HG03457 (cell line): ENCODE measurements at regions not wholly inside any gene's neighbourhood (a gene's known extent, or its start where the extent isn't known, plus 50 kb on each side); places are given as distances from the start of the nearest gene placed in this dataset.
"Not testable (repeated sequence)": the region's sequence is repeated elsewhere in the genome, so short reads cannot be mapped to it uniquely, and the experiment has no call there.

ENCODE experiments used
- ATAC-seq: cut with Tn5 transposase; IDR thresholded peaks from one replicate; pipeline ENCODE4 v1.9.1; 2021; ENCODE audit warnings: moderate number of reproducible peaks; ENCODE audit not compliant: unreplicated experiment

DNA sequence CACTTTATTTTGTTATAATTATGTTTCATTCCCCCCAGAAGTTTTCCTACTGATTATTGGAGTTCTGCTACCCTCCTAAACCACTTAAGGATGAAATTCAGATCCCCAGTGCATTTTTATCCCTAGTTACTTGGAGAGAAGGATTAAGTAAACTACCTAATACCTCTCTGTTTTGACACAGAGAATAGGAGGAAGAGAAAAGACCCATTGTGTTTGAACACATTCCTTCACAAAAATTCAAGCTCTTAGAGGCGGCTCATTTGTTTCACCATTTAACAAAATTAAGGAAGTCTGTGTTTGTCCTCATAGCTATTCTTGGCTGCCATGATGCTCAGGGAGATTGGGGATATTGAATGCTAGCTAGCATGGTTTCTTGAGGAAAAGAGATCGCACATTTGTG, 492.6 kb downstream of the EBF1 start:
- no peak for ATAC-seq

- ATAC-seq, result no peak
Observed at GRCh38 chr5:158606233-158606632, 493.5 kb downstream of the EBF1 start.

DNA sequence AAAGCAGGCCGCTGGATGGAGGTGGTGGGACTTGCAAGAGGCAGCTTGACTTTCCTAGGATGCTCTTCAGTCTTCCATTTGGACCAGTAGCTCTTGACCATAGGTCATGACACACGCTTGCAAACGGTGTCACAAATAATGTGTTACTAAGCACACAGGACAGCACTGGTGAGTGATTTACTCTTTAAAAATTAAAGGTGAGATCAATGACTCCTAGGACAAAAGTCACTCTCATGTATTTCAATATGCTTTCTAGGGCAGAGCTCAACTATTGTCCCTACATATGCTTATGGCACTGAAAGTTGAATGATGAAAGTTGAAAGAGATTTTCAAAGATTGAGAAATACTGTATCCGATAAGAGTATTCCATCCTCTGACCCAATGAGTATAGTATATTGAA, 496.7 kb downstream of the EBF1 start:
- no peak for ATAC-seq

DNA sequence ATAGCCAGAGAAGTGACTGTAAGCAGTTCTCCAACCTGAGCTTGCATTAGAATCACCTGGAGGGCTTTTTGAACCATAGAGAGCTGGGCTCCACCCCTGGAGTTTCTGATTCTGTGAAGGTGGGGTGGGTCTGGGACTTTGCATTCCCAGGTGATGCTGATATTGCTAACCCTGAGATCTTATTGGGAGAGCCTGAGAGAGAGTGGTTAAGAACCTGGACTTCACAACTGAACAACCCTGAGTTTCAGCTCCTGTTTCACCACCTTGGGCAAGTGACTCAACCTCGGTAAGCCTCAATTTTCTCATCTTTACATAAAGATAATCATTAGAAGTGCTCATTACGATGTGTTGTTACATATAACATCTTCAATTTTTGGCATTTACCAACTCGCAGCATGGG, 498.6 kb downstream of the EBF1 start:
- no peak for ATAC-seq

DNA sequence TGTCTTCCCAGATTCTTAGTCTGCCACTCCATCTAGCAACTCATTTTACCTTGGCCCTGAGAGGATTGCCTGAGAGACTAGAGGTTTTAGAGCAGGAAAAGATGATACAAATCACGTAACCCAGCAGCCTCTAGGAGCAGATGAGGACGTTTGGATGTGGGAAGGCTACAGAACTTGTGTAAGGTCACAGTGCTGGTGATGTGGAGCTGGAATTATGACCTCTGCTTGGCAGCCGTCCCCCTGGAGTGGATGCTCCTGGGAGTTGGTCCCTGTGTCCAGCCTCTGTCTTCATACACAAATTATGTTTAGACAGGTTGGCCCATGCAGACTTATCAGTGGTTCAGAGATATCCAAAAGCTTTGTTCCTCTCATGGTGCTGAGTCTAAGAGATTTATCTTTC, 499.0 kb downstream of the EBF1 start:
- no peak for ATAC-seq

- no peak for ATAC-seq
Observed at GRCh38 chr5:158599157-158599556, 500.6 kb downstream of the EBF1 start.

- ATAC-seq, result no peak
Observed at GRCh38 chr5:158594595-158595242, 505.0 kb downstream of the EBF1 start.

DNA sequence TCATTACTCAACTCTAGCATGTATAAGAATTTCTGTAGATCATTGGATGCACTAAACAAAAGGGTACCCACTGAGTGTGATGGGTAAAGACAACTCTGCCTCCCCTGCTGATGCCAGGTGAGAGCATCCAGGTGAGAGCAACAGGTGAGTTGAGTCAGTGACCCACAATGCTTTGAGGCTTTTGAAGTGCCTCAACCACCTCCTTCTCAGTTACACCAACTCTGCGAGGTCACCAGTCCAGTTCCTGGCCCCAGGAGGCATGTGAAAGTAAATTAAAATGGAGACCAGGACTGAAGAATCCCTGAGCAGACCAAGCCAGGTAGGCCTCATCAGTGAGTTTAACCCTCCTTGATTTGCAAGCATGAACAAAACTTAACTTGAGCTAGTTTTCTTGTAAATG, 505.8 kb downstream of the EBF1 start:
- ATAC-seq, result no peak

DNA sequence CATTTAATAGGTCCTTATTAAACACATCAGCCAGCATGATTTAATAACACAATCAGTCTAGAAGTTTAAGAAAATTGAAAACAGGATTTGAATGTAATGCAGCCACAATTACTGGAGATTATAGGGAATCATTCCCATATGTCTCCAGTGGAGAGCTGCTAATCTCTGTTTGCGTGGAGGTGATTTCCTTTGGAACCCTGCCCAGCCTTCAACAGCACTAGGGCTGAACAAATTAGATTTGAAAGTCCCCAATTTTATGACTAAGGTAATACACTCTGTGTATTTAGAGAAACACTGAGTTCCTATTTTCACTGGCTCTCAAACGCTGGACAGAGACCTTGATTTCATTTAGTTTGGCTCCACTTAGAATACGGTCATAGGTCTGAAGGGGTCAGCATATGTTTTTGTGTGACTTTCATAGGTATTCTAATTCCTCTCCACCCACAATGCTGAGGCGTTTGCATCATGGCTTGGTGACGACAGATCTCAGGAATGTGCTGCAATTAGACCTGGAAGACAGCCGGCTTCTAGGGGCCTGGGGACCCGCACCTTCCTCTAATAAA, 508.3 kb downstream of the EBF1 start:
- no peak for ATAC-seq

DNA sequence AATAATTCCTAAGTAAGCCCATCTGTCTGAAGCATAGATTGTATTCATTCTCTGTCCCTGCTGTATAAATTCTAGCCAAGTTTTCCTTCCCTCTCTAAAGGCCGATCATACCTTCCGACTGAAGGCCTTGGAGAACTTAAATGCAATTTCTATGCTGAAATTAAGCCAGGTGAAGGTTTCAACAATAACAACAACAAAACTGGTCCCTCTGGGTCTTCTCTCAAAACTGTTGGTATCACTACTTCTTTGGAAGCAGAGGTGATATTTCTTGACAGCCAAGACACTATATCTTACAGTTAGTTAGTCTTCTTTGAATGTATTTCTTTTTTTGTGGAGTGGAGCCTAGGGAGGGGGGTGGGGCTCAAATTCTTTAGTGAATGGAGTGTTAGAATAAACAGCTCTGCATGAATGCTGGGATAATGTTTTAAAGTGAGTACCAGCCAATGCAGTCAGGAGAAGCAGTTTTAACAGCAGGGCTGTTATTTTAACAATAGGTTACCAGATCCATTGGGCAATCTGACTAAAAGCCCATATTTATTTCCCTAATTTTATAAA, 508.9 kb downstream of the EBF1 start:
- ATAC-seq, result no peak

DNA sequence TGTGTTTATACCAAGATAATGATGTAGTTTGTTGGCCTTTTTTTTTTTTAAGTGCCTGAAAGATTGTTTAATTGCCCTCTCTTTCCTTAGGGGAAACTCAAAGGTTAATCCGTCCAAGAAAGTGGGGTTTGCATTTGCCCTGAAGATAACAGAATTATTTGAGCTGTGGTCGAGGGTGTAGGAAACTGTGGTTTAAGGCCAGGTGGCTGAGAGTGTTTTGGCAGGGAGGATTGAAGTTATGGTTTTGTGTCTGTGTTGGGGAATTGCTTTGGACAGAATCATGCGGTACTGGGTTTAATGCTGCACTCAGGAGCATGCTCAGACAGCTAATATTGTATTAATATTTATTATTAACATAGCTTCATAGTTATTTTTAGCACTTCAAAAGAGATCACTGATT, 509.8 kb downstream of the EBF1 start:
- no peak for ATAC-seq

- no peak for ATAC-seq
Observed at GRCh38 chr5:158588617-158589016, 511.1 kb downstream of the EBF1 start.

DNA sequence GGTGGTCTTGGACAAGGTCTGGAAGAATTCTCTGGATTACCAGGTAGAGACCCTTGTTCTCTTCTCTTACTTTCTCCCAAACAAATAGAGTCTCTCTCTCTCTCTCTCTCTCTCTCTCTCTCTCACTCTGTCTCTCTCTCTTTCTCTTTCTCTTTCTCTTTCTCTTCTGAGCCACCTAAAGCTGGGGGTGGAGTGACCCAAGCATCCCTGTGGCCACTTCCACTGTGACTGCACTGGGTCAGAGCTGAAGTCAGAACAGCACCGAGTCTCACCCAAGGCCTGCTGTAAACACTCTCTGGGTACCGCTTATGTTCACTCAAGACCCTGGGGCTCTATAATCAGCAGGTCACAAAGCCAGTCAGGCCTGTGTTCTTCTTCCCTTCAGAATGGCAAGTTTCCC, 513.7 kb downstream of the EBF1 start:
- no peak for ATAC-seq

DNA sequence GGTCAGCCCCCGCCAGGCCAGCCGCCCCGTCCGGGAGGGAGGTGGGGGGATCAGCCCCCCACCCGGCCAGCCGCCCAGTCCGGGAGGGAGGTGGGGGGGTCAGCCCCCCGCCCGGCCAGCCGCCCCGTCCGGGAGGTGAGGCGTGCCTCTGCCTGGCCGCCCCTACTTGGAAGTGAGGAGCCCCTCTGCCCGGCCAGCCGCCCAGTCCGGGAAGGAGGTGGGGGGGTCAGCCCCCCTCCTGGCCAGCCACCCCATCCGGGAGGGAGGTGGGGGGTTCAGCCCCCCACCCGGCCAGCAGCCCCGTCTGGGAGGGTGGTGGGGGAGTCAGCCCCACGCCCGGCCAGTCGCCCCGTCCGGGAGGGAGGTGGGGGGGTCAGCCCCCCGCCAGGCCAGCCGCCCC, 517.0 kb downstream of the EBF1 start:
- not testable (repeated sequence) for ATAC-seq

DNA sequence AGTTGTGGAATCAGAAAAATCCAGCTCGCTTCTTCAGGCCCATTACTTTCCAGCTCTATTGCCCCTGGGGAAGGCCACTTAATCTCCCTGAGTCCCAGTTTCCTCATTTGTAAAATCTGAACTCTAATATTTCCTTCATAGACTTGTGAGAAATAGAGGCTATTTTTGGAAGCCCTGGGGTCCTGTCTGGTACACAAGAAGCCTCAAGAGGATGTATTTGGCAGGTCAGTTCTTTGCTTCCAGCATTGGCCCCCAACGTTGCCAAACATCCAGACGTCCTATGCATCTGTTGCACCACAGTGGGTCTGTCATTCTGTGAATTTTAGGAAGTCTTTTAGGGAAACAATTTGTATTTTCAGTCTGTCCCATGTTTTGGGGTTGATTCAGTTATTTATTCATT, 525.9 kb downstream of the EBF1 start:
- ATAC-seq, result no peak

DNA sequence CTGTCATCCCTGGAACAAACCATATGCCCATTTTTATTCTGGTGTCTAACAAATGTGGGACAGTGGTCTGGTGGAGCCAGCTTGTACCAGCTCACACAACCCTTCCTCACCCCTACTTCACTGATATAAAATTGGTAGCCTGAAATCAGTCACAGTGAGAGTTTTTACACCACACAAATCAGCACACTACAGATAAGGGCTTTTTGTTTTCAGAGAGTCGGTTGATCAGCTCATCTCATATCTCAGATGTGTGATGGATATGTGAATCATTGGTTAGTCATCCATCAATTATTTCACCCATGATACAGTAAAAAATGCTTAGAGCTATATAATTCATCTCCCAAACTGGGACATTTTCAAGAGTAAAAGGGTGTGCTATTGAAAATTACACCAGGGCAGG, 529.2 kb downstream of the EBF1 start:
- ATAC-seq, result no peak

- ATAC-seq, result no peak
Observed at GRCh38 chr5:158569534-158569933, 530.2 kb downstream of the EBF1 start.

DNA sequence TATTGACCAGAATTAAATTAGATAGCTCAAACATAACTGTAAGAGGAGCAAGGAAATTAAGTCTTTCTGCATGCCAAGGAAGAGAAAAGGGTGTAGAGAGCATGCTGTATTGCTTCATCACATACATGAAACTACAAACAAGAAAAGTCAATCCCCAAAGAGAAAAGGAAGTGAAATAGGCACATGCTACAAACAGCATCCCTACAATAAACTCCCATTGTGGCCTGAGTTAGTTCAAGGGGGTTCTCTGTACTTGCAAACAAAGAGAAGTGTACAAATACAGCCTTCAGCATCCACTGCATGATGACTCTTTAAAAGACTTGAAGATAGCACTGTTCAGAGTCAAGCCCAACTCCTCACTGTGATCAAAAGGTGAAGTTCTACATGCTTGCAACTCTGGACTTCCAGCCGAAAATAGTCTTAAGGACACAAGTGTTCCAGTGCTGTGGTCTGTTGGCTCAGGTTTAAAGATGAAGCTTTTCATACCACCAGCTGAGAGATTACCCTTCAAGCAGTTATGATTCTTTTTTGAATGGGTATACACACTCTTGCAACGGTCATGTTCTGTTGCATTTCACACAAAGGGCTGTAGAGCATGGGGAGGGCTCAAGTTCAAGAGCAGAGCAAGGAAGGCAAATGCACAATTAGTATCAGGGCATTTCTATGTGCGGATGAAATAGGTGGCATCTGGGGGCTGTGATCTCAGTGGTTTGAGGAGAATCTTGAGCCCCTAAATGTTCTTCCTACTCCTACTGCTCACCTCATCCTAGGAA, 534.5 kb downstream of the EBF1 start:
- no peak for ATAC-seq

DNA sequence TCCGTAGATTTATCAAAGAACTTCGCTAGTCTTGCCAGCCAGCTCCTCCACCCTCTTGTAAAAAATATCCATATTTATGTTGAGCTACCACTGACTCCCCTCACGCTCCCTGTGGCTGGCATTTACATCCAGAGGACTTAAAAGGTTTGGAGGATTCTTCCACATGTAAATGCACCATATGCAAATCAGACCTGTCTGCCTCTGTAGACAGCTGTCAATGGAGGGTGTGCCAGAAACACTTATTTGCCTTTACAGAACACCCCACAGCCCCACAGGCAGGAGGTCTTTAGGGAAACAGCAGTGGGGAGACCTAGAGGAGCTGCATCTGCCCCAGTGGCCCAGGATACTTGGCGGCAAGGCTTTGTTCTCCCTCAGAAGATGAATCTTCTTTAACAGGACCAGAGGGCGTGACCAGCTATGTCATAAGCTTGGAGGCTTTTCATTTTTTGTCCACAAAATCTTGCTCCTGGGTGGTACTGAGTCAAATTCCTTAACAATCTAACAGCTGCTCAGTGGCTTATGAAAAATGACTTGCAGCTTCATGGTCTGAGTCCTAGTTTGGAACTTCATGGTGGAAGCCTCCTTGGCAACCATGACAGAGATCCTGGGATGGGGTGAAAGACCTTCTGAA, 535.8 kb downstream of the EBF1 start:
- no peak for ATAC-seq

- ATAC-seq, result no peak
Observed at GRCh38 chr5:158561562-158562190, 538.0 kb downstream of the EBF1 start.

DNA sequence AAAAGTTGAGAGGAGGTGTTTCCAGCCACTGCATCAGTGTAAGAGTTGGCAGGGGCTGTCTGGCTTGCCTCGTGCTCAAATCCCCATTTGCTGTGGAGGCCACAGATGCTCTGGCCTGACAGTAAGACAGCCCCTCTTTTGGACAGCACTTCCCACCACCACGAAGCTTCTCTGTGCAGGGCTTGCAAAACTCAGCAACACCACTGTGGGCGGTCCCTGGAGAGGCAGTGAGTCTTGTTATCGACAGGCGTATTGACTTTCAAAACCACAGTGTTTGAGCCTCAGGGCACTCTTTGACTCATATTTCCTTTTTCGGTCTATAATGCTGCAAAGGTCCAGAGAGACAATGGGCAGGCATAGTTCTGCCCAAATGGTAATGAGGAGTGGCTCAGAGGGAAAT, 539.5 kb downstream of the EBF1 start:
- ATAC-seq, result peak; percentile 88
